ENCODE measurements at regions not wholly inside any gene's neighbourhood (a gene's known extent, or its start where the extent isn't known, plus 50 kb on each side); places are given as distances from the start of the nearest gene placed in this dataset.

DNA sequence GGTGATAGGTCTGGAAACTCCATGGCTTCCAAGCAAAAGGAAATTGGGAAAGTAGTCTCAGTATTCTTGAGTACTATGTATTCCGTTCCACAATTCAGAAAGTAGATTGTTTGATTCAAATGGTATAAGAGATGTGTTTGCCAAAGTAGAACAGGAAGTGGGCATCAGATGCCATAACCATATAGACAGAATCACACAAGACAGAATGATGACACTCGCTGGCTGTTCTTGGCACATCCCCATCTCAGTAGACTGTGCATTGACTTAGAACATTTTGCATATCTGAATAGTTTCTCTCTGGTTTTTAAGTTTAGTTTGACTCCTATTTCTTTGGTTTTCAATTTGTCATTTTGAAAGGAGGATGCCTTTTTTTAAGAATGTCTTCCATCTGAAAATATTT lies 221.1 kb upstream of the RGS6 start:
- TF ChIP-seq GATA1 (IDR thresholded peaks at IDR 0.05; ENCODE audit: low read depth, low read length) (no peak), POLR2A (IDR thresholded peaks at IDR 0.05; ENCODE audit: low read length) (no peak)
- no peak for DNase-seq

DNA sequence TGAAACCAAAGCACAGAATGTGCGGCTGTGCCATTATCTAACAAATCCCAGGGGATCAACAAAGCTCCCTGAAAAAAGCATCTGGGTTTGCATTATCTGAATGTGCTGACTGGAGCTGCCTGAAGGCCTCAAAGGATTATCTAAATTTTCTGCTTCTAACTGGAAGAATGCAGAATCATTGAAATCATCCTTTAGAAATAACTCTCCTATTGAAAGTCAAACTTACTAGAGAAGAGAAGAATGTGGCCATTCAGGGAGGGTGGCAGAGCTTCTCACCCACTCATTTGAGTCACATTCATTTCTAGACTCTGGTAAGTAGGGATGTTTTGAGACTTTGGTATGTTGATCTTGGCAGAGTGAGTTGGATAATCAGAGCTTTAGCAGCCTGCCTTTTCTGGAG lies 220.6 kb upstream of the RGS6 start:
- TF ChIP-seq GATA1 (IDR thresholded peaks at IDR 0.05; ENCODE audit: low read depth, low read length) (no peak), POLR2A (IDR thresholded peaks at IDR 0.05; ENCODE audit: low read length) (no peak)
- DNase-seq = no peak

DNA sequence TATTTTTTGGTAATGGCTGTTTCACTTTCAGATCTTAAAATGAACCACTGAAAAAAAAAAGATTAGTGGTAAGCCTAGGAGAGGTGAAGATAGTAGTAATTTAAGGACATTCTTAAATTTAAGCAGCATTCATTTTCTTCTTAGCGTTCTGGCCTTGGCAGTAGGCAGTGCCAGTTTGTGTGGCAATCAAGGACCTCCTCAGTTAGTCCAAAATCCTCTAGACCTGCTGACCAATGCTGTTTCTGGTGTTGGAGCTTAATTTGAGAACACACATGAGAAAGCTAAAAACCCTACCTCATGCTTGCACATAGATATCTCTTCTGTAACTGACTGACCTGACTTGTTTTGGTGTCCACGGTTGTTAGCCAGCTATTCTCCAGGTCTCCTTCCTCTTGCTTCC lies 219.8 kb upstream of the RGS6 start:
- no peak for DNase-seq

DNA sequence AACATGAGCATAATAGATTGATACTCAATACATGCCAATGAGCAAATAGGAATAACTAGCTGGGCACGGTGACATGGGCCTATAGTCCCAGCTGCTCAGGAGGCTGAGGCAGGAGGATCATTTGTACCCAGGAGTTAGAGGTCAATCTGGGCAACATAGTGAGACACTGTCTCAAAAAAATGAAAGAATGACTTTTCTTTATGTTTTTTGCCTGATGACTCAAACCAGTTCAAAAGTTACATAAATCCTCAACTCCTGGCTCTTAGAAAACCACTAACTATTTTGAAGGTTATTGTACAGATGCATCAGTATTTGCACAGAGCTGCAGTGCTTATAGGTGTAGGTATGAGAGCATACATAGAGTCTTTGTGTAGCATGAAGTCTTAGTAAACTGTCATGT lies 219.2 kb upstream of the RGS6 start:
- DNase-seq = no peak
- TF ChIP-seq GATA1 (IDR thresholded peaks at IDR 0.05; ENCODE audit: low read depth, low read length) = no peak
- TF ChIP-seq POLR2A (IDR thresholded peaks at IDR 0.05; ENCODE audit: low read length) = no peak

More for the DNA sequence above, 219.8 kb upstream of the RGS6 start:
- TF ChIP-seq GATA1 (IDR thresholded peaks at IDR 0.05; ENCODE audit: low read depth, low read length) (no peak), POLR2A (IDR thresholded peaks at IDR 0.05; ENCODE audit: low read length) (no peak)

DNA sequence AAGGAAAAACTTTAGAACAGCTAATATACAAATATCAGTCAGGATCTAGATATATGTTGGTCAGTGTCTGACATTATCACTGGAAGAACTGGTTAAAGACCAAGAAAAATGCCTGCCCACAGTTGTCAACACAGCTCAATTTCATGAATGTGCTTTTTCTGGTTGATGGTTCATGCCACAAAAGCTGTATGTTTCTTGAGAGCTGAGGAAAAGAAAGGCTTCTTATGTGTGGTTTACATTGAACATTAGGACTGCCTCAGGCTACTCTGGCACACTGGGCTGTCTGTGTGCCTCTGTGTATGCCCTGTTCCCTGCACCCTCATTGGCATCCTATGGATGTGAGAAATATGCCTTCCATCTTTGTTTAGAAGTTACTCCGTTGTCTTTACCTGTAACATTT lies 218.8 kb upstream of the RGS6 start:
- no peak for DNase-seq
- TF ChIP-seq GATA1 (IDR thresholded peaks at IDR 0.05; ENCODE audit: low read depth, low read length) (no peak), POLR2A (IDR thresholded peaks at IDR 0.05; ENCODE audit: low read length) (no peak)

DNA sequence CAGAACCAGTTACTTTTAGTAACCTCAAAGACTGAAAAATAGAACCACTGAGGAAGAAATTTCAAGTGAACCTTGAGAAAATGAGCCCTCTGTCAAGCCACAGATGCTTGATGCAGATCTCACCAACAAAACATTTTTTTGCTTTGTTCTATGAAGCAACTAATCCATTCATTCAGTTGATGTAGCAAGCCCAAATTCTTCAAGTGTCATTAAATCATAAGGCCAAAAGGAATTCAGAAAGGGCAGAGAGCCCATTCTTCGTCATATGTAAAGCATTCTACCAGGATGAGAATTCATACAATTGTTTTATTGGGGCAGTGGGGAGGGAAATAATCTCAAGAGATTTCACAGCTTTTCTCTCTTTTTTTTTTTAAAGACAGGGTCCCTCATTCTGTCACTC lies 218.0 kb upstream of the RGS6 start:
- TF ChIP-seq POLR2A (IDR thresholded peaks at IDR 0.05; ENCODE audit: low read length) (no peak), GATA1 (IDR thresholded peaks at IDR 0.05; ENCODE audit: low read depth, low read length) (no peak)
- DNase-seq = no peak

DNA sequence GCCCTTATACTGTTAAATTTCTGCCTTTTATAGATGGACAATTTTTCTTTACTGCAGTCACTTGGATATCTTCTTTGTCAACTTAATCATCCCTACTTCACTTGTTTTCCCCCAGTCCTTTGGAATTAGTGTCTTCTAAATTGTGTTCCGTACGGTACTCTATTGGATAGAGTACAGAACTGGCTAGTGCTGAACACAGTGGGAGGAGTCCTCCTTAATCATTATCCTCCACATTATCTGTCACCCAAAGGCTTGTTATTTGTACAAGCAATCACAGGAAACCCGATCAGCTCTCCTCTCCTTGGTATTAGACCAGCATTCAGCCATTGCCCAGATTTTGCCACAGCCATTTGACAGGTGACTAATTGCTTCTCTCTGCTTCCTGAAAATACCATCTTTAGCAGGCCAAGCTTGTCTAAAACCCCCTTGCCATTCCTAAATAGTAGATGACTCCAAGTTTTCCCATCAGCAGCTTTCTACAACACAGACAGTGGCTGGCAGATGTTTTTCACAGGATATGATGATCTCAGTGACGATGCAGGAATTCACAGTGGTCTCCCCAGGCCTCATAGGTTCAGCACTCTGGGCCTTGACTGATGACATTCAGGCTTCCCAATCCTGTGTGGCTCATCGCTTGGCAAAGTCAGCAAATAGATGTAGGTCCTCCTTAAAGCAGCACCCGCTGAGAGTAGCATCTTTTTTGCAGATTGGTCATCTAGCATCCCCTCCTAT lies 216.0 kb upstream of the RGS6 start:
- no peak for DNase-seq
- no peak for TF ChIP-seq POLR2A (IDR thresholded peaks at IDR 0.05; ENCODE audit: low read length)
- no peak for TF ChIP-seq GATA1 (IDR thresholded peaks at IDR 0.05; ENCODE audit: low read depth, low read length)

DNA sequence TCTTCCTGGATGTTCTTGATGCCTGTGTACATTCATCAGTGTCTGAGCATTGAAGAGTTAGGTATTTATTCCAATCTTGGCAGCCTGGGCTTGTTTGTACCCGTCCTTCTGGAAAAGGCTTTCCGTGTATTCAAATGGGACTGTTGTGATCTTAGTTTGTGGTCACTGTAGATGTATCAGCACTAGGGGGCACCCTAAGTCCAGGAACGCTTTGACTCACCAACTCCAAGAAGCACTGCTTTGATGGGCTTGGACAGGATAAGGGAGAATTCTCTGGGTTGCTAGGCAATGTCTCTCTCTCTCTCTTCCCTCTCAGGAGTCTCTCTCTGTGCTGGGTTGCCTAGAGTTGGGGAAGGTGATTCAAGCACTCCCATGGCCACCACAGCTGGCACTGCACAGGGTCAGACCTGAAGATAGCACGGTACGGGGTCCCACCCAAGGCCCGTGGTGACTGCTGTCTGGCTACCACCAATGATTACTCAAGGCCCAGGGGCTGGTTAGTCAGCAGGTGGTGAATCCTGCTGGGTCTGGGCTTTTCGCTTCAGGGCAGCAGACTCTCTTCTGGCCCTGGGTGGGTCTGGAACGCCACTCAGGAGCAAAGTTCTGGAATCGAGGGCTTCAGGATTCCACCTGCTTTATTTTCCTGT lies 211.1 kb upstream of the RGS6 start:
- peak; percentile 60 to 72 for DNase-seq
- TF ChIP-seq GATA1 (IDR thresholded peaks at IDR 0.05; ENCODE audit: low read depth, low read length) = no peak
- TF ChIP-seq POLR2A (IDR thresholded peaks at IDR 0.05; ENCODE audit: low read length) = no peak

DNA sequence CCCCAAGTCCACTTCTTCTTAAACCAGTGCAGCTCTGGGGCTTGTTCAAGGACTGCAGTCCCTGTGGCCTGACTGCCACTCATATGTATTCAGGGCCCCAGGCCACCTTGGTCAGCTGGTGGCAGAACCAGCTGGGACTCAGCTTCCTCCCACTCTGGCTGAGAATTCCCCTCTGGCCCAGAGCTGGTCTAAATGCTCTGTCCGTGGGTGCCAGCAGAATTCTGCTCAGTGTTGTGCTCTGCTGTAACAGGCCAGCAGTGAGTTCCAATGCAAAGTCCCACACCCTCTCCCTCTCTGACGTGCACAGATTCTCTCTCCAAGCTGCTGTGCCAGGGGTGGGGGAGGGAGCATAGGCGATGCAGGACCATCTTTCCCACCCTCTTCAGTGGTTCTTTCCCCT lies 210.4 kb upstream of the RGS6 start:
- DNase-seq = no peak
- no peak for TF ChIP-seq POLR2A (IDR thresholded peaks at IDR 0.05; ENCODE audit: low read length)
- no peak for TF ChIP-seq GATA1 (IDR thresholded peaks at IDR 0.05; ENCODE audit: low read depth, low read length)

DNA sequence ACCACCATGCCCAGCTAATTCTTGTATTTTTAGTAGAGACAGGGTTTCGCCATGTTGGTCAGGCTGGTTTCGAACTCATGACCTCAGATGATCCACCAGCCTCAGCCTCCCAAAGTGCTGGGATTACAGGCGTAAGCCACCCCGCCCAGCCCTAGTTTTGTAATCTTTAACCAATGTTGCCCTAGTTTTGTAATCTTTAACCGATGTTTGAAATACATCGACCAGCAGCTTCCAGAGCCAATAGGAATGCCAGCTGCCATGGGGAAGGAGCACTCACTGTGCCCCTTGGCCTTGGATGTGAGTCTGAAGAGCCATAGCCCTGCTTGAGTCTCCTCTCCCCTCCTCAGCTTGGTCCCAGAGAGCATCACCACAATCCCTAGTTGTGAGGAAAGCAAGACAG lies 209.3 kb upstream of the RGS6 start:
- TF ChIP-seq GATA1 (IDR thresholded peaks at IDR 0.05; ENCODE audit: low read depth, low read length) (no peak), POLR2A (IDR thresholded peaks at IDR 0.05; ENCODE audit: low read length) (no peak)
- no peak for DNase-seq

DNA sequence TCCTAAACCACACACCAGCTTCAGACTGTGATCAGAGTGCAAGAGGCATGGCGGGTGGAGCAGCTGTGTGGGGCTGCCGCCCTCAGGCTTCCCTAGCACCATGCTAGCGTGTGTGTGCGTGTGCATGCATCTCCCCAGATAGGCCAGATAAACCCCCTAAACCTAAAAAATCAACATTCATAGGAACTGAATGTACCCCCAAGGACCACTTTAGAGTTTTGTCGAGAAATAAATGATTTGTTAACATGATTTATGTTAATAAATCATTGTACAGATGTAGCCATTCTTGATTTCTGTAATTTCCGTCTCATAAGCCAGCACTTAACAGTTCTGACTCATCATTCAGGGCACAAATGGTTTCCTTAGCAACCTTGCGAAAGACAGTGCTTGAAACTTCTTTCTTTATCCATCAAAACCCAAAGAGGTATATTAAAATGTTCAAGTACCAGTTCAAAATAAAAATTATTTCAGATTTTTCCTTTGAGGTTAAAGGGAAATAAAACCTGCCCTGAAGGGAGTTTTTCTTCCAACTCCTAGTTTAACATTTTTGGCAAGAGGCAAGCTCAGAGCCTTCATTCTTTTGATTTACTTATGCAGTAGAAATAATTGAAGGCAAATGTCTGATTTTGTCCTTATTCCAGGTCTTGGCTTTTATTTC lies 206.2 kb upstream of the RGS6 start:
- no peak for TF ChIP-seq POLR2A (IDR thresholded peaks at IDR 0.05; ENCODE audit: low read length)
- no peak for TF ChIP-seq GATA1 (IDR thresholded peaks at IDR 0.05; ENCODE audit: low read depth, low read length)
- no peak for DNase-seq

DNA sequence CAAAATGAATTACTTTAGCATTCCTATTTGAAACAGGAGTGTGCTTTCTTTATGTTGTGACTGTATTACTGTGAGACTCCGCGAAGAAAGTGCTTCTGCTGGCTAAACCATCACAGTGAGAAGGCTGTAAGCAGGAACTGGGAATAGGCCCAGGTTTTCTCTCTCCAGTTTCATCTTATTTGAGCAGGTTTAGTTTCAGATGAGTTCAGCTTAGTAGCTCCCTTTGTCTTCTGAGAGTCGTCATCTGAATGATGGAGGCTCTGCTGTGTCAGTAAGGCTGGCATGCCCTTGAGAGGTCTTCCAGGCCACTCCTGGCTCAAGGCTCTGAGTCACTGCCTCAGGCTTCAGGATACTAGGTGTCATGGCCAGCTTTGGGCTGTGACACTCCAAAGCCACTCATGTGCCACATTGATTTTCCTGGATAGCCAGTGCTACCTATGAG lies 205.6 kb upstream of the RGS6 start:
- no peak for DNase-seq

DNA sequence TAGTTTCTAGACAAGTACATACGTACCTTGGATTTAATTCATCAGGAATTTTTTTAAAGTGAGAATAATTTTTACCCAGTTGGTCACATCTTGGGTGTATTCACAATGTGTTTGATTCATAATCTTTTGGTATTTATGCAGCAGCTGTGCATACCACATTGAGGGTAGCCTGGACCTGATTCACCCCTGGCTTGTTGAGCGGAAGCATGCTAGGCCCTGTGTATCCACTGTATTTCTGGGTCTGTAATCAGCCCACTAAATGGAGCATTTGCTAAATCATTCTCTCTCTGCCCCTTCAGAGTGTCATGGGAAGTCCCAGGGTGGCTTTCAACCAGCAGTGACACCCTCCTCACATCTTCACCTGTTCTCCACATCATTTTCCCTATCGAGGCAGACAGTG lies 203.8 kb upstream of the RGS6 start:
- no peak for DNase-seq
- no peak for TF ChIP-seq POLR2A (IDR thresholded peaks at IDR 0.05; ENCODE audit: low read length)
- no peak for TF ChIP-seq GATA1 (IDR thresholded peaks at IDR 0.05; ENCODE audit: low read depth, low read length)

More for the DNA sequence above, 205.6 kb upstream of the RGS6 start:
- no peak for TF ChIP-seq POLR2A (IDR thresholded peaks at IDR 0.05; ENCODE audit: low read length)
- TF ChIP-seq GATA1 (IDR thresholded peaks at IDR 0.05; ENCODE audit: low read depth, low read length) = no peak

DNA sequence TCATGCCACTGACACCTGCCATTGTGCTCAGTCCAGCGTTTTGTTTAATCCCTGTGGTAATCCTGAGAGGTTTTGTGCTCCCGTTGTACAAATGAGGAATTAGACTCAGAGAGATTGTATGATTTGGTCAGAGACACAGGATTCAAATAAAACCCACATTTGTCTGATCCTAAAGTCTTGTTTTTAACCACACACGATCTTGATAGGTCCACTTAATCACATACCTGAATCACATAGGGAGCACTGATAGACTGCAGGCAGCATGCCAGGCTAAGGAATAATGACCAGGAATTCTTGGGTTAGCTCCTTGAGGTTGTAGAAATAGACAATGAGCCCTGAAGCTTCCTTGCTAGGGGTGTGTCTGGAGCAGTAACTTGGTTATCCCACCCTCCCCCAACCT lies 202.6 kb upstream of the RGS6 start:
- no peak for DNase-seq
- TF ChIP-seq GATA1 (IDR thresholded peaks at IDR 0.05; ENCODE audit: low read depth, low read length) = no peak
- TF ChIP-seq POLR2A (IDR thresholded peaks at IDR 0.05; ENCODE audit: low read length) = no peak

DNA sequence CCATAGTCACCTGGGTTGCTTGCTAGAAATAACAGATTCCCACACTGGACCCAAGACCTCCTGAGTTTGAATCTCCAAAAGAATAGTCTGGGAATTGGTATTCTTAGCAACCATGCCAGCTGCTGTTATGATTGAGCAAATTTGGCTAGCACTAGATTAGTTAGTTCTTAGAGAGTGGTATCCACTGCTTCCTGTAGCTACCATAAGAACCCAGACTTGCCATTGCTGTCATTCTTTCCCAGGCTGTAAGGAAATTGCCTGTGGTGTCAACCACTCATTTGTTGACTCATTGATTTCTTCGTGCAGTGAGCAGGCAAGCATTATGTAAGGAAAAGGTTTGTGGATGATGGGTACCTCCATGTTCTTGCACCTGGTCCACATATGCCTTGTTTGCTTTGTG lies 201.8 kb upstream of the RGS6 start:
- no peak for TF ChIP-seq POLR2A (IDR thresholded peaks at IDR 0.05; ENCODE audit: low read length)
- no peak for TF ChIP-seq GATA1 (IDR thresholded peaks at IDR 0.05; ENCODE audit: low read depth, low read length)
- no peak for DNase-seq

Measured in erythroblast (primary cell).